CD4-positive, alpha-beta T cell treated with Interleukin-1 beta for 1 hour (primary cell): ENCODE measurements at regions not wholly inside any gene's neighbourhood (a gene's known extent, or its start where the extent isn't known, plus 50 kb on each side); places are given as distances from the start of the nearest gene placed in this dataset.

Experiments
- DNase-seq, 2 donors: peaks; one replicate each; pipeline ENCODE4 v3.0.0-alpha.2; 2020 to 2022

GRCh38 chr6:6376845-6377244 lies 56.4 kb upstream of the F13A1 start:
- DNase-seq: no peak

- no peak for DNase-seq
Measured at GRCh38 chr6:6377621-6378020, 57.2 kb upstream of the F13A1 start.

- DNase-seq: peak in 1 of 2 donors; percentile 14
Measured at GRCh38 chr6:6379573-6379972, 59.1 kb upstream of the F13A1 start.

- DNase-seq: no peak
Measured at GRCh38 chr6:6384520-6384919, 64.1 kb upstream of the F13A1 start.

GRCh38 chr6:6386010-6386409 lies 65.5 kb upstream of the F13A1 start:
- peak in 1 of 2 donors; percentile 34 for DNase-seq

GRCh38 chr6:6390849-6391602 lies 70.6 kb upstream of the F13A1 start:
- DNase-seq: peak in 1 of 2 donors; percentile 40

GRCh38 chr6:6392214-6393068 lies 72.0 kb upstream of the F13A1 start:
- DNase-seq: no peak

GRCh38 chr6:6393069-6393529 lies 72.6 kb upstream of the F13A1 start:
- no peak for DNase-seq

GRCh38 chr6:6395581-6396197 lies 75.2 kb upstream of the F13A1 start:
- DNase-seq: no peak

- no peak for DNase-seq
Measured at GRCh38 chr6:6397842-6398241, 77.4 kb upstream of the F13A1 start.

GRCh38 chr6:6399568-6399967 lies 79.1 kb upstream of the F13A1 start:
- DNase-seq: no peak

GRCh38 chr6:6401401-6401800 lies 80.9 kb upstream of the F13A1 start:
- no peak for DNase-seq

- DNase-seq: no peak
Measured at GRCh38 chr6:6402006-6402405, 81.5 kb upstream of the F13A1 start.

- no peak for DNase-seq
Measured at GRCh38 chr6:6402591-6402990, 82.1 kb upstream of the F13A1 start.

- DNase-seq: no peak
Measured at GRCh38 chr6:6405031-6405430, 84.6 kb upstream of the F13A1 start.

- DNase-seq: no peak
Measured at GRCh38 chr6:6405997-6406714, 85.7 kb upstream of the F13A1 start.

GRCh38 chr6:6406715-6407070 lies 86.2 kb upstream of the F13A1 start:
- no peak for DNase-seq

- DNase-seq: peak in 1 of 2 donors; percentile 50
Measured at GRCh38 chr6:6407071-6407741, 86.7 kb upstream of the F13A1 start.

- DNase-seq: no peak
Measured at GRCh38 chr6:6409397-6410030, 89.1 kb upstream of the F13A1 start.

- DNase-seq: no peak
Measured at GRCh38 chr6:6411115-6411514, 90.7 kb upstream of the F13A1 start.

GRCh38 chr6:6412221-6412620 lies 91.8 kb upstream of the F13A1 start:
- no peak for DNase-seq

GRCh38 chr6:6412700-6413099 lies 92.2 kb upstream of the F13A1 start:
- DNase-seq: no peak
